GM12878 (cell line): ENCODE measurements at regions not wholly inside any gene's neighbourhood (a gene's known extent, or its start where the extent isn't known, plus 50 kb on each side); places are given as distances from the start of the nearest gene placed in this dataset.

Source experiments
- BMI1 ChIP-seq: fragments of 450-650 bp; IDR thresholded peaks from 2 replicates; pipeline ENCODE4 v1.6.1; 2016; ENCODE audit warnings: mild to moderate bottlenecking, moderate library complexity, borderline replicate concordance
- E2F8 ChIP-seq: fragments of 450-650 bp; IDR thresholded peaks from 2 replicates; pipeline ENCODE4 v1.6.1; 2018; ENCODE audit warnings: mild to moderate bottlenecking, low read depth, moderate library complexity; ENCODE audit not compliant: partially characterized antibody
- HDAC2 ChIP-seq: fragments of 200-600 bp; sonication (generic); IDR thresholded peaks from 2 replicates; pipeline ENCODE4 v1.6.1; 2017
- NR2C1 ChIP-seq: fragments of 450-650 bp; IDR thresholded peaks from 2 replicates; pipeline ENCODE4 v1.6.1; 2017; ENCODE audit warnings: antibody characterized with exemption, mild to moderate bottlenecking, moderate library complexity
- PML ChIP-seq: IDR thresholded peaks from 2 replicates; pipeline ENCODE4 v1.6.1; 2012; ENCODE audit warnings: low read length, inconsistent platforms
- SREBF1 ChIP-seq: IDR thresholded peaks from 2 replicates; pipeline ENCODE4 v1.6.1; 2012; ENCODE audit warnings: mild to moderate bottlenecking, low read length
- SRF ChIP-seq, 2 experiments: IDR thresholded peaks; 2 replicates each; pipeline ENCODE4 v1.6.1; 2011; ENCODE audit warnings: low read depth in 2 of 2, low read length in 2 of 2, mild to moderate bottlenecking in 1 of 2, moderate library complexity in 1 of 2
- SUPT20H ChIP-seq: IDR thresholded peaks from 2 replicates; pipeline ENCODE4 v1.6.1; 2011; ENCODE audit warnings: low read depth, mild to moderate bottlenecking, low read length, moderate library complexity, borderline replicate concordance; ENCODE audit not compliant: control insufficient read depth
- ZBTB33 ChIP-seq: fragments of 450-650 bp; IDR thresholded peaks from 2 replicates; pipeline ENCODE4 v1.6.1; 2017; ENCODE audit warnings: mild to moderate bottlenecking
- ZBTB4 ChIP-seq: fragments of 450-650 bp; formaldehyde crosslinking; IDR thresholded peaks from 2 replicates; pipeline ENCODE4 v1.4.0; 2022; ENCODE audit warnings: mild to moderate bottlenecking, moderate library complexity

- TF ChIP-seq E2F8 (no peak), SUPT20H (no peak), ZBTB4 (no peak), SREBF1 (no peak), BMI1 (no peak), ZBTB33 (no peak), HDAC2 (no peak), SRF (IDR thresholded peaks at IDR 0.05; ENCODE audit: low read depth in 2 of 2, low read length in 2 of 2) (no peak), PML (no peak), NR2C1 (no peak)
Measured at GRCh38 chr3:56874269-56874668, 72.5 kb upstream of the ARHGEF3 start (continued).
